Gastroesophageal sphincter (tissue), 3 donors: ENCODE measurements at regions not wholly inside any gene's neighbourhood (a gene's known extent, or its start where the extent isn't known, plus 50 kb on each side); places are given as distances from the start of the nearest gene placed in this dataset.

Experiments used
- EP300 ChIP-seq: sonication (generic); formaldehyde crosslinking; IDR thresholded peaks from one replicate; pipeline ENCODE4 v1.6.1; 2017; ENCODE audit warnings: antibody characterized with exemption, mild to moderate bottlenecking
- TF ChIP-seq, protein P1 (sequence below), 4 experiments: fragments of 200-600 bp in 2 of 4; fragments of 450-650 bp in 2 of 4; sonication (generic) in 1 of 4; IDR thresholded peaks; one replicate each; pipeline ENCODE4 v1.5.1; 2017 to 2019; ENCODE audit warnings: antibody characterized with exemption in 4 of 4, mild to moderate bottlenecking in 2 of 4, moderate library complexity in 2 of 4

DNA sequence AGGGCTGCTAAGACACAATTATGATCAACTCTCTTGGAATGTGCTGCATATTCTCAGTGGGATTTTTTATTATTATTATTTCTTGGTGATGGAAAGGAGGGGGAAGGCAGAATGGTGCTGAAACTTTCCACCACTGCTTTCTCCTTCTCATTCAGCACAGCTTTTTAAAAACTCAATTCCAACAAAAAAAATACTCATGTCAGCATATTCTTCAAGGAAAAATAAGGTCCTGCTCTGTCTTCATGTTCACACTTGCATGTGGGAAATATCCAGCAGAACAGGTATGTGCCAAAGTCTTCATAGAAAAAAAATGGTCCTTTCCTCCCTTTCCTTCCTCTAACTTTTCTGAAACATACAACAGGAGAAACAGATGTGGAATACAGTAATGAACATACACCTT, 144.0 kb upstream of the ADAMTS3 start:
- TF ChIP-seq, protein P1, sequence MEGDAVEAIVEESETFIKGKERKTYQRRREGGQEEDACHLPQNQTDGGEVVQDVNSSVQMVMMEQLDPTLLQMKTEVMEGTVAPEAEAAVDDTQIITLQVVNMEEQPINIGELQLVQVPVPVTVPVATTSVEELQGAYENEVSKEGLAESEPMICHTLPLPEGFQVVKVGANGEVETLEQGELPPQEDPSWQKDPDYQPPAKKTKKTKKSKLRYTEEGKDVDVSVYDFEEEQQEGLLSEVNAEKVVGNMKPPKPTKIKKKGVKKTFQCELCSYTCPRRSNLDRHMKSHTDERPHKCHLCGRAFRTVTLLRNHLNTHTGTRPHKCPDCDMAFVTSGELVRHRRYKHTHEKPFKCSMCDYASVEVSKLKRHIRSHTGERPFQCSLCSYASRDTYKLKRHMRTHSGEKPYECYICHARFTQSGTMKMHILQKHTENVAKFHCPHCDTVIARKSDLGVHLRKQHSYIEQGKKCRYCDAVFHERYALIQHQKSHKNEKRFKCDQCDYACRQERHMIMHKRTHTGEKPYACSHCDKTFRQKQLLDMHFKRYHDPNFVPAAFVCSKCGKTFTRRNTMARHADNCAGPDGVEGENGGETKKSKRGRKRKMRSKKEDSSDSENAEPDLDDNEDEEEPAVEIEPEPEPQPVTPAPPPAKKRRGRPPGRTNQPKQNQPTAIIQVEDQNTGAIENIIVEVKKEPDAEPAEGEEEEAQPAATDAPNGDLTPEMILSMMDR (IDR thresholded peaks at IDR 0.05) = no peak
- no peak for TF ChIP-seq EP300
